Astrocyte (in vitro differentiated cells and primary cell): ENCODE measurements at regions not wholly inside any gene's neighbourhood (a gene's known extent, or its start where the extent isn't known, plus 50 kb on each side); places are given as distances from the start of the nearest gene placed in this dataset.

Experiments
- CTCF ChIP-seq: IDR thresholded peaks from 2 replicates; pipeline ENCODE4 v1.5.1; 2011; ENCODE audit warnings: low read depth, mild to moderate bottlenecking, inconsistent platforms, low read length, moderate library complexity; ENCODE audit not compliant: insufficient read depth
- EZH2 ChIP-seq: IDR thresholded peaks from 2 replicates; pipeline ENCODE4 v1.6.1; 2012; ENCODE audit warnings: mild to moderate bottlenecking, low read length, inconsistent platforms; ENCODE audit not compliant: insufficient read depth

GRCh38 chr10:44439239-44439957 lies 54.5 kb upstream of the CXCL12 start:
- no peak for TF ChIP-seq CTCF
- no peak for TF ChIP-seq EZH2
